OCI-LY7 (cell line): ENCODE measurements at regions not wholly inside any gene's neighbourhood (a gene's known extent, or its start where the extent isn't known, plus 50 kb on each side); places are given as distances from the start of the nearest gene placed in this dataset.

Experiments
- EZH2phosphoT487 ChIP-seq: fragments of 200-600 bp; sonication (generic); IDR thresholded peaks from 2 replicates; pipeline ENCODE4 v1.6.1; 2018; ENCODE audit warnings: low read depth, borderline replicate concordance, mild to moderate bottlenecking, mixed run types, antibody characterized with exemption, low read length, moderate library complexity, mixed read lengths
- TF ChIP-seq, protein P1 (sequence below): fragments of 200-600 bp; sonication (generic); conservative IDR thresholded peaks from 2 replicates; pipeline ENCODE4 v1.5.1; 2014; ENCODE audit warnings: mild to moderate bottlenecking, antibody characterized with exemption, low read length, moderate library complexity, mixed read lengths

DNA sequence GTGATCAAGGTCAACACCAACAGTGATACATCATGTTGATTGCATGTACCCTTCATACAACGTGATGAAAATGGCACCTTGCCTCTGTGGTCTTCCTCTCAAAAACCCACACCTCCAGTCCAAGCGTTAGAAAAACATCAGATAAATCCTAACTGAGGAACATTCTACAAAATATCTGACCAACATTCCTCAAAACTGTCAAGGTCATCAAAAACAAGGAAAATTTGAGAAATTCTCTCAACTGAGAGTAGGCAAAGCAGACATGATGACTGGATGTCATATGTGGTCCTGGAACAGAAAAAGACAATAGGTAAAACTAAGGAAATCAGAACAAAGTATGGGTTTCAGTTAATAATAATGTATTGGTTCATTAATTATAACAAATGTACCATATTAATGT is 64.0 kb upstream of the POU2AF1 start:
- TF ChIP-seq, protein P1, sequence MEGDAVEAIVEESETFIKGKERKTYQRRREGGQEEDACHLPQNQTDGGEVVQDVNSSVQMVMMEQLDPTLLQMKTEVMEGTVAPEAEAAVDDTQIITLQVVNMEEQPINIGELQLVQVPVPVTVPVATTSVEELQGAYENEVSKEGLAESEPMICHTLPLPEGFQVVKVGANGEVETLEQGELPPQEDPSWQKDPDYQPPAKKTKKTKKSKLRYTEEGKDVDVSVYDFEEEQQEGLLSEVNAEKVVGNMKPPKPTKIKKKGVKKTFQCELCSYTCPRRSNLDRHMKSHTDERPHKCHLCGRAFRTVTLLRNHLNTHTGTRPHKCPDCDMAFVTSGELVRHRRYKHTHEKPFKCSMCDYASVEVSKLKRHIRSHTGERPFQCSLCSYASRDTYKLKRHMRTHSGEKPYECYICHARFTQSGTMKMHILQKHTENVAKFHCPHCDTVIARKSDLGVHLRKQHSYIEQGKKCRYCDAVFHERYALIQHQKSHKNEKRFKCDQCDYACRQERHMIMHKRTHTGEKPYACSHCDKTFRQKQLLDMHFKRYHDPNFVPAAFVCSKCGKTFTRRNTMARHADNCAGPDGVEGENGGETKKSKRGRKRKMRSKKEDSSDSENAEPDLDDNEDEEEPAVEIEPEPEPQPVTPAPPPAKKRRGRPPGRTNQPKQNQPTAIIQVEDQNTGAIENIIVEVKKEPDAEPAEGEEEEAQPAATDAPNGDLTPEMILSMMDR, result no peak
- no peak for TF ChIP-seq EZH2phosphoT487
